ENCODE measurements at regions not wholly inside any gene's neighbourhood (a gene's known extent, or its start where the extent isn't known, plus 50 kb on each side); places are given as distances from the start of the nearest gene placed in this dataset.

DNA sequence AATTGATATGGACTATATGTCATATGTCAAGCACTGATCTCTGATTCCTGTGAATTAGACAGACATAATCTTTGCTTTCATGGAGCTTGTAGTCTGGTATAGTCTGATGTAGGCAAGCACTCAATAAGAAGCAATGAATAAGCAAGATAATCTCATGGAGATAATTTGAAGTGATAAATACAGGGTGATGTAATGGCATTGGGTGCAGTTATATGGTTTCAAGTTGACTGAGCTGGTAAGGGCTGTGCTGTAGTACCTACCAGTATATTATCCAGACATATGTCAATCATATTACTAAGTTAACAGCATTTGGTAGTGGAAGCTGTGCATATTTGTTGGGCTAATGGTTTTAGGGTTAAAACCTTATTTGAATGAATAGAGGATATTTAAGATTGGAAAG is 117.5 kb upstream of the PRPS1L1 start:
- no peak for DNase-seq
- intact Hi-C loops (cut with DNase I), result no loop called here
- H3K27ac ChIP-seq, result no peak overlapping the region

DNA sequence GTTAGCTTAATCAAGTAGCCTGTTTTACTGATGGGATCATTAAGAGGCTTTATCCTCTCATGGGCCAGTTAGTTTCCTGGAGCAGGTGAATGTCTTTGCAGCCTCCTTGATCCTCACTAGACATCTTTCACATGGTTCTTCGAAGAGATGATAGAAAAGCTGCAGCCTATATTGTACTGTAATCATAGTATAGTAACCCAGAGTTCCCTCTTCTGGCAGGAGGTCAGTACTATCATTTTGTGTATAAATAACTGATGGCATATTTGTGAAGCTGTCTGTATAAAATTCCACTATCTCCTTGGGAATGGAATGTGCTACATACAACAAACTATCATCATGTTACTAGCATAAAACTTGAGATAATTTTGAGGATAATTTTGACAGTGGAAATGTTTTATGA is 123.8 kb upstream of the PRPS1L1 start:
- 75 to 79% methylated on average over 1 of the region's 1 CpG for WGBS, 2 donors
- H3K4me3 ChIP-seq (replicated peaks in 1 of 3), result no peak overlapping the region
- no peak overlapping the region for H3K27ac ChIP-seq
- no peaks in the 10 kb centered on the region for H3K36me3 ChIP-seq
- H3K9me3 ChIP-seq, result no peaks in the 10 kb centered on the region
- TF ChIP-seq, protein P1, sequence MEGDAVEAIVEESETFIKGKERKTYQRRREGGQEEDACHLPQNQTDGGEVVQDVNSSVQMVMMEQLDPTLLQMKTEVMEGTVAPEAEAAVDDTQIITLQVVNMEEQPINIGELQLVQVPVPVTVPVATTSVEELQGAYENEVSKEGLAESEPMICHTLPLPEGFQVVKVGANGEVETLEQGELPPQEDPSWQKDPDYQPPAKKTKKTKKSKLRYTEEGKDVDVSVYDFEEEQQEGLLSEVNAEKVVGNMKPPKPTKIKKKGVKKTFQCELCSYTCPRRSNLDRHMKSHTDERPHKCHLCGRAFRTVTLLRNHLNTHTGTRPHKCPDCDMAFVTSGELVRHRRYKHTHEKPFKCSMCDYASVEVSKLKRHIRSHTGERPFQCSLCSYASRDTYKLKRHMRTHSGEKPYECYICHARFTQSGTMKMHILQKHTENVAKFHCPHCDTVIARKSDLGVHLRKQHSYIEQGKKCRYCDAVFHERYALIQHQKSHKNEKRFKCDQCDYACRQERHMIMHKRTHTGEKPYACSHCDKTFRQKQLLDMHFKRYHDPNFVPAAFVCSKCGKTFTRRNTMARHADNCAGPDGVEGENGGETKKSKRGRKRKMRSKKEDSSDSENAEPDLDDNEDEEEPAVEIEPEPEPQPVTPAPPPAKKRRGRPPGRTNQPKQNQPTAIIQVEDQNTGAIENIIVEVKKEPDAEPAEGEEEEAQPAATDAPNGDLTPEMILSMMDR (IDR thresholded peaks at IDR 0.05), result no peak
- no peak for TF ChIP-seq POLR2A (IDR thresholded peaks at IDR 0.05)
- intact Hi-C loops (cut with DNase I), result no loop called here
- no peak for DNase-seq
- H3K27me3 ChIP-seq, result no peaks in the 10 kb centered on the region
- no peaks in the 10 kb centered on the region for H3K4me1 ChIP-seq

More for the DNA sequence above, 117.5 kb upstream of the PRPS1L1 start:
- Histone ChIP-seq H3K4me1 (no peaks in the 10 kb centered on the region), H3K27me3 (no peaks in the 10 kb centered on the region), H3K36me3 (no peaks in the 10 kb centered on the region), H3K4me3 (replicated peaks in 1 of 3) (no peak overlapping the region), H3K9me3 (no peaks in the 10 kb centered on the region)
- TF ChIP-seq POLR2A (IDR thresholded peaks at IDR 0.05), result no peak
- TF ChIP-seq, protein P1 (IDR thresholded peaks at IDR 0.05), result no peak

DNA sequence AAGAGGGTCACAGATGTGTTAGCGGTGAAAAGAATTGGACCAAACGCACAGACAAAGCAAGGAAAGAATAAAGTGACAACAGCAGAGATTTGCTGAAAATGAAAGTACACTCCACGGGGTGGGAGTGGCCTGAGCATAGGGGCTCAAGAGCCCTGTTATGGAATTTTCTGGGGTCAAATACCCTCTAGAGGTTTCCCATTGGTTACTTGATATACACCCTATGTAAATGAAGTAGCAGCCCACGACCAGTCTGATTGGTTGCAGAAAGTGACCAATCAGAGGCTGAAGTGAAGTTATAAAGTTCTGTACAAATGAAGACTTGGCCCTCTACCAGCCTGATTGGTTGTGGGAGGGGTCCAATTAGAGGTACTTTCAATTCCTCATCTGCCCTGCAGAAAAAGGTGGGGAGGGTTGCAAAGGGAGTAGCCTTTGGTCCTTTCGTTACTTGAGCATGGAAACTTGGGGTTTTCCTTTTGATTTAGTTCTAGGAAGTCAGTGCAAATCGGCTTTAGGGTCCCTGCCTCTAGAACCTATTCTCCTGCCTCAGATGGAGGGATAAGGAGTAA is 125.6 kb upstream of the PRPS1L1 start:
- TF ChIP-seq, protein P1 (IDR thresholded peaks at IDR 0.05), result no peak
- no peak for TF ChIP-seq POLR2A (IDR thresholded peaks at IDR 0.05)
- Histone ChIP-seq H3K36me3 (no peaks in the 10 kb centered on the region), H3K27me3 (no peaks in the 10 kb centered on the region), H3K27ac (no peak overlapping the region), H3K4me1 (no peaks in the 10 kb centered on the region), H3K9me3 (no peaks in the 10 kb centered on the region), H3K4me3 (replicated peaks in 1 of 3) (no peak overlapping the region)
- WGBS, 2 donors, result 93 to 95% methylated on average over 6 of the region's 6 CpGs
- intact Hi-C loops (cut with DNase I), result no loop called here
- DNase-seq, result no peak

DNA sequence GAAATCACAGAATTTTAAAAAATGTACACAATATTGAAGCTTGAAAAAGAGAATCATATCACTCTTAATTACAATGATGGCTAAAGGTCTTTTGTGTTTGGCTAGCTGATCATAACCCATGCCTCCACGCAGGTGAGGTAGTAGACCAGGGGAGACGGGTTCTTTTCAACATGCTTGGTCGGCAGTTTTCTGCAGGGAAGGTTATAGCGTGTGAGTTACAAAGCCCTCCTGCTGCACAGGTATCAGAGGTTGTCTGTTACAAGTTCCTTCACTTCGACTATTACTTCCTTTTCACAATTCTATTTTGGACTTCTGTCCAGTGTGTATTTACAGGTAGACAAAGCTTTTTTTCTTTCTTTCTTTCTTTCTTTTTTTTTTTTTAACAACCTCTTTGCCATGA is 127.1 kb upstream of the PRPS1L1 start:
- no peak overlapping the region for H3K4me3 ChIP-seq (replicated peaks in 1 of 3)
- TF ChIP-seq, protein P1 (IDR thresholded peaks at IDR 0.05), result no peak
- TF ChIP-seq POLR2A (IDR thresholded peaks at IDR 0.05), result no peak
- no peaks in the 10 kb centered on the region for H3K9me3 ChIP-seq
- no peak overlapping the region for H3K27ac ChIP-seq
- no peaks in the 10 kb centered on the region for H3K36me3 ChIP-seq
- 86 to 88% methylated on average over 5 of the region's 5 CpGs for WGBS, 2 donors
- DNase-seq, result no peak
- intact Hi-C loops (cut with DNase I), result no loop called here
- H3K27me3 ChIP-seq, result no peaks in the 10 kb centered on the region
- H3K4me1 ChIP-seq, result no peaks in the 10 kb centered on the region

DNA sequence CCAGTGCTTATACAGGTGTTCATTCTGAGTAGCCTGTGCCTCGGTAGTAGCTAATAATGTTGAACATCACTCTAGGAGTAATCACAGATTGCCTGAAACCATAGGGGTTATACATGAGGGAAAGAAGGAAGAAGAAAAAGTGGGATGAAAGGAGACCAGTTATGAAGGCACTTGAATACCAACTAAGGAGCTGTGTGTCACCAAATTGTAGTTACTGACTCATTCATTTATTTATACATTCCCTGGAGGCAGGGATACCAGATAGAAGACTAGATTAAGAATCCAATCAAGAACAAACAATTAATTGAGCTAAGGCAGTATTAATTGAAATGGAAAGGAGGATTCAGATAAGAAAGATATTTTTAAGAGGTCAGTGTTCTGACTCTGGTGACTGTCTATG is 129.6 kb upstream of the PRPS1L1 start:
- intact Hi-C loops (cut with DNase I), result no loop called here

More for the DNA sequence above, 129.6 kb upstream of the PRPS1L1 start:
- TF ChIP-seq POLR2A (IDR thresholded peaks at IDR 0.05), result no peak
- TF ChIP-seq, protein P1 (IDR thresholded peaks at IDR 0.05), result no peak
- Histone ChIP-seq H3K36me3 (no peaks in the 10 kb centered on the region), H3K4me1 (no peaks in the 10 kb centered on the region), H3K27ac (no peak overlapping the region), H3K9me3 (no peaks in the 10 kb centered on the region), H3K27me3 (no peaks in the 10 kb centered on the region), H3K4me3 (replicated peaks in 1 of 3) (no peak overlapping the region)
- no peak for DNase-seq
- WGBS, 2 donors, result 95 to 98% methylated on average over 1 of the region's 1 CpG
